Pancreas (tissue), 10 donors: ENCODE measurements at regions not wholly inside any gene's neighbourhood (a gene's known extent, or its start where the extent isn't known, plus 50 kb on each side); places are given as distances from the start of the nearest gene placed in this dataset.
"Not testable (repeated sequence)": the region's sequence is repeated elsewhere in the genome, so short reads cannot be mapped to it uniquely, and the experiment has no call there.

Experiments
- ATAC-seq, 4 donors: fragments of 200-7000 bp; cut with Tn5 transposase; one replicate each; pipeline versions ENCODE4 v1.8.0 to v1.9.1; 2020; ENCODE audit warnings: mild to moderate bottlenecking in 4 of 4, moderate library complexity in 4 of 4
- DNase-seq, 6 donors: peaks; one replicate each; pipeline ENCODE4 v3.0.0-alpha.2; 2020
- FAIRE-seq: peaks from 2 replicates; lab custom pipeline; 2012; peaks lifted over from hg19 to GRCh38; lab: Jason Lieb, UNC
- H3K27ac ChIP-seq, 4 donors: fragments of 200-600 bp; sonication (generic); 1 replicate in 3 of 4; 2 replicates in 1 of 4; pipeline versions ENCODE4 v1.5.0 to v1.8.0; 2020
- H3K27me3 ChIP-seq, 4 donors: fragments of 200-600 bp; one replicate each; pipeline ENCODE4 v1.8.0; 2021
- H3K36me3 ChIP-seq, 3 donors: fragments of 200-600 bp; sonication (generic) in 1 of 3; one replicate each; pipeline versions ENCODE4 v1.5.0 to v1.8.0; 2020 to 2021
- H3K4me1 ChIP-seq, 3 donors: fragments of 200-600 bp; one replicate each; pipeline ENCODE4 v1.8.0; 2021
- H3K4me3 ChIP-seq, 4 donors: fragments of 200-600 bp; sonication (generic) in 2 of 4; one replicate each; pipeline versions ENCODE4 v1.5.0 to v1.8.0; 2020 to 2021
- H3K9me3 ChIP-seq, 4 donors: fragments of 200-600 bp; one replicate each; pipeline ENCODE4 v1.8.0; 2021
- WGBS, 2 donors: extraction: QIAGEN DNeasy Blood & Tissue Kit; methylation state at CpG; one replicate each; pipeline ENCODE4 v1.1.7; 2013; 5-methylcytosine and 5-hydroxymethylcytosine counted together
- intact Hi-C, 3 donors: fragments of 100-400 bp; cut with DNase I; formaldehyde crosslinking; loops; one replicate each; pipeline versions ENCODE4 v1.11.1 to v1.14.2; 2022
- TF ChIP-seq, protein P1 (sequence below), 4 donors: fragments of 200-600 bp; sonication (generic) in 3 of 4; IDR thresholded peaks; one replicate each; pipeline versions ENCODE4 v1.5.0 to v1.8.0; 2021; ENCODE audit warnings: antibody characterized with exemption in 4 of 4
- donor health status: healthy with polysubstance abuse.
- donor health status: DM: no; HTN: no; CAD: no; lungs with moderate emphysema.
- donor health status: DM: no; HTN: no; CAD: no.
- donor health status: control.
- donor health status: control.
- donor health status: Bipolar disorder and iron deficiency.
- donor health status: DM: yes; HTN: yes; CAD: no.
- donor health status: DM: no; HTN: no; CAD: no.
- donor health status: DM: no; HTN: no; CAD: no.
- donor health status: DM: yes; HTN: yes; CAD: no.

DNA sequence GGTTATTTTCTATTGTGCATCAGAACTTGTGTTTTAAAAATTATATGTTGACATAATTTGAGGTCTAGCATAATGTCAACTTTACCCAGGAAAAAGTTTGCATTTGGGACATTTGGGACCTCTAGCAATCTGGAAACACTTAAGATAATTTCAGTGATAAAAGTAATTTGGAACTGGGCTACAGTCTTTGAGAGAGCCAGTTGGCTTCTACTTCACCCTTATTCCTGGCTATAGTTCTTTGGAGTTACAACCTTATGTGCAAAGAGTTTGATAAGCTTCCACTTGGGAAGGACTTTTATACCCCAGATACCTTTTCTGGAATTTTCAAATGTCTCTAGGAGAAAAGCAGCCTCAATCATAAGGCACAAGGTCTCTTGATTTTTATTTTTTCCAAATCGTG, 139.3 kb downstream of the ARRDC3 start:
- FAIRE-seq (no peak), DNase-seq (no peak), ATAC-seq (no peak)
- Histone ChIP-seq H3K36me3 (no peaks in the 10 kb centered on the region), H3K9me3 (no peaks in the 10 kb centered on the region), H3K27me3 (no peaks in the 10 kb centered on the region), H3K27ac (no peak overlapping the region), H3K4me3 (no peak overlapping the region), H3K4me1 (no peaks in the 10 kb centered on the region)
- TF ChIP-seq, protein P1, sequence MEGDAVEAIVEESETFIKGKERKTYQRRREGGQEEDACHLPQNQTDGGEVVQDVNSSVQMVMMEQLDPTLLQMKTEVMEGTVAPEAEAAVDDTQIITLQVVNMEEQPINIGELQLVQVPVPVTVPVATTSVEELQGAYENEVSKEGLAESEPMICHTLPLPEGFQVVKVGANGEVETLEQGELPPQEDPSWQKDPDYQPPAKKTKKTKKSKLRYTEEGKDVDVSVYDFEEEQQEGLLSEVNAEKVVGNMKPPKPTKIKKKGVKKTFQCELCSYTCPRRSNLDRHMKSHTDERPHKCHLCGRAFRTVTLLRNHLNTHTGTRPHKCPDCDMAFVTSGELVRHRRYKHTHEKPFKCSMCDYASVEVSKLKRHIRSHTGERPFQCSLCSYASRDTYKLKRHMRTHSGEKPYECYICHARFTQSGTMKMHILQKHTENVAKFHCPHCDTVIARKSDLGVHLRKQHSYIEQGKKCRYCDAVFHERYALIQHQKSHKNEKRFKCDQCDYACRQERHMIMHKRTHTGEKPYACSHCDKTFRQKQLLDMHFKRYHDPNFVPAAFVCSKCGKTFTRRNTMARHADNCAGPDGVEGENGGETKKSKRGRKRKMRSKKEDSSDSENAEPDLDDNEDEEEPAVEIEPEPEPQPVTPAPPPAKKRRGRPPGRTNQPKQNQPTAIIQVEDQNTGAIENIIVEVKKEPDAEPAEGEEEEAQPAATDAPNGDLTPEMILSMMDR (IDR thresholded peaks at IDR 0.05): no peak
- intact Hi-C loops: no loop called here
- WGBS, 2 donors: 76 to 81% methylated on average over 1 of the region's 1 CpG

DNA sequence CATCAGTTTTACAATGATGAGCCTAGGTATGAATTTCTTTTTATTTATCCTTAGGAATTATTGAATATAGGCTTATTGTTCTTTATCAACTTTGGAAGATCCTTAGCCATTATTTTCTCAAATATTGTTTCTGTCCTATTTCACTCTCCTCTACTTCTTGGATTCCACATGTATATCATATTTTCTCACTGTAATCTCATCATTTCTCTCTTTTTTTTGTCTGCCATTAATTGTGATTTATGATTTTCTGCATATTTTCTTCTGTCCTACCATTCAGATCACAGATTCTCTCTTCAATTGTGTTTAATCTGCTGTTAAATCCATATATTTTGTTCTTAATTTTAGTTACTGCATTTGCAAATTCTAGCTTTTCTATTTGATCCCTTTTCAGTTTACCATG, 139.8 kb downstream of the ARRDC3 start:
- Histone ChIP-seq H3K9me3 (no peaks in the 10 kb centered on the region), H3K4me1 (no peaks in the 10 kb centered on the region), H3K36me3 (no peaks in the 10 kb centered on the region), H3K27me3 (no peaks in the 10 kb centered on the region), H3K4me3 (no peak overlapping the region), H3K27ac (no peak overlapping the region)
- ATAC-seq (no peak), FAIRE-seq (no peak), DNase-seq (no peak)
- TF ChIP-seq, protein P1 (IDR thresholded peaks at IDR 0.05): no peak
- intact Hi-C loops: no loop called here

DNA sequence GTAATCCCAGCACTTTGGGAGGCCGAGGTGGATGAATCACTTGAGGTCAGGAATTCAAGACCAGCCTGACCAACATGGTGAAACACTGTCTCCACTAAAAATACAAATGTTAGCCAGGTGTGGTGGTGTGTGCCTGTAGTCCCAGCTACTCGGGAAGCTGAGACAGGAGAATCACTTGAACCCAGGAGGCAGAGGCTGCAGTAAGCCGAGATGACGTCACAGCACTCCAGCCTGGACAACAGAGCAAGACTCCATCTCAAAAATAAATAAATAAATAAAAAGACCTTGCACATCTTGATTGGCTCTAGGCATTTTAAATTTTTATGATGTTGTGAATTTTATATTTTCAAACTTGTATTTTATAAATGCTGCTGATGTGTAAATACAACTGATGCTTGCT, 141.7 kb downstream of the ARRDC3 start:
- intact Hi-C loops, H3K36me3 ChIP-seq, DNase-seq, H3K27me3 ChIP-seq, ATAC-seq, H3K27ac ChIP-seq, H3K4me1 ChIP-seq, H3K4me3 ChIP-seq, FAIRE-seq, H3K9me3 ChIP-seq: not testable (repeated sequence)
- 87 to 89% methylated on average over 4 of the region's 4 CpGs for WGBS, 2 donors

DNA sequence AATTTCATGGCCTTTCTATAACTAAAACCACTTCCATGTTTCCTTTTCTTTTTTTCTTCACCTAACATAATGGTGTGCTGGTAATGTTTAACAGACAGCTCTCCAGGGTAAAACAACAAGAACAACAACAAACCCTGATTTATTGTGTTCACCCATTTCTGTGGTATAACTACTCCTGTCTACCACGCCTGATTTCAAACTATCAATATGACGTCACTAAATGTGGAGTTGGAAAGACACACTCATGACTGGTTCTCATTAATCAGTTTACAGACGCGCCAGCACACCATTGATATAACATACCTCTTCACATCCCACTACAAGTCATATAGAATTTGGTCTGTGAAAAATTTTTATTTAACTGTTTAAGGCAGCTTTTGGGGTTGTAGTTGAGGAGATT, 142.9 kb downstream of the ARRDC3 start:
- TF ChIP-seq, protein P1 (IDR thresholded peaks at IDR 0.05): no peak
- H3K4me1 ChIP-seq: no peaks in the 10 kb centered on the region
- intact Hi-C loops: no loop called here
- H3K27ac ChIP-seq: no peak overlapping the region
- H3K27me3 ChIP-seq: no peaks in the 10 kb centered on the region
- DNase-seq (no peak), FAIRE-seq (no peak), ATAC-seq (no peak)
- H3K4me3 ChIP-seq: no peak overlapping the region
- no peaks in the 10 kb centered on the region for H3K9me3 ChIP-seq
- 88 to 93% methylated on average over 4 of the region's 4 CpGs for WGBS, 2 donors
- no peaks in the 10 kb centered on the region for H3K36me3 ChIP-seq

DNA sequence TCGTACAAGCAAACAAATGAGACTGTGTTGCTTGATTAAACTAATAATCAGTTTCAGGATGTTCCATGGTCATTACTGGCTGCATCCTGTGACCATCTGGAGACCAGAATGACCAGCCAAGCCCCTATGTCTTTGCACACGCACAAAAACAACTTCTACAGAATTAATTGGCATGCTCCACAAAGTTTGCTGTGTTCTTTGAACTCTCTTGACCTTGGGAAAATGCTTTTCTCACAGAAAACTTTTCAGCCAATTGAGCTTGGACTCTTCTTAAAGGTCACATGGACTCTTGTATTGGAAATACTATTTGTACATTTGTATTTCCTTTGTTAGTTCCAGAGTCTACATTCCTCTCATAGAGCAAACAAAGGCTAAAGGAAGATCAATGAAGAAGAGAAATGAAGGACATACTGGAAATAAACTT, 147.8 kb downstream of the ARRDC3 start:
- H3K4me1 ChIP-seq: no peaks in the 10 kb centered on the region
- no peak overlapping the region for H3K4me3 ChIP-seq
- FAIRE-seq (no peak), ATAC-seq (peak in 2 of 4 donors; percentile 21 to 36), DNase-seq (no peak)
- WGBS, 2 donors: 46 to 47% methylated on average over 2 of the region's 2 CpGs
- intact Hi-C loops: no loop called here
- no peaks in the 10 kb centered on the region for H3K9me3 ChIP-seq
- no peaks in the 10 kb centered on the region for H3K27me3 ChIP-seq
- H3K36me3 ChIP-seq: no peaks in the 10 kb centered on the region
- H3K27ac ChIP-seq: no peak overlapping the region
- TF ChIP-seq, protein P1 (IDR thresholded peaks at IDR 0.05): no peak

DNA sequence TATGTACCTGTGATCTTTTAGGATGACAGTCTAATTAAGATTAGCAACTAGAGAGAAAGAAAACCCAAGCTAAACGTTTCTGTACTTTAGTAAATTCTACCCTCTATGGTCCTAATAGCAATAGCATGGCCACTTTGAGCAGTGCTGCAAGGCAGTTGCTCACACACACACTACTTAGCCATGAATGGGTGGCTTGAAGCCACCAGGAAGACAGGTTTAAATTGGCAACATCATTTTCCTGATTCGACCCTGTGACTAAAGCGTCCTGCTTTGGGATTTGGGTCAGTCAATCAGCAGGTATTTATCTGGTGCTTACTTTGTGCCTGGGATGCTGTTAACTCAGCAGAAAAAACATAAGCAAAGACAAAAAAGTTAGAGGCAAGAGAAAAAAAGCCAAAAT, 150.6 kb downstream of the ARRDC3 start:
- intact Hi-C loops: no loop called here
- ATAC-seq (peak in 2 of 4 donors; percentile 28 to 64), DNase-seq (no peak), FAIRE-seq (no peak)
- Histone ChIP-seq H3K36me3 (no peaks in the 10 kb centered on the region), H3K27ac (no peak overlapping the region), H3K27me3 (no peaks in the 10 kb centered on the region), H3K4me1 (no peaks in the 10 kb centered on the region), H3K4me3 (no peak overlapping the region), H3K9me3 (no peaks in the 10 kb centered on the region)
- TF ChIP-seq, protein P1 (IDR thresholded peaks at IDR 0.05): no peak
- 21 to 29% methylated on average over 3 of the region's 3 CpGs for WGBS, 2 donors
